ENCODE measurements at regions not wholly inside any gene's neighbourhood (a gene's known extent, or its start where the extent isn't known, plus 50 kb on each side); places are given as distances from the start of the nearest gene placed in this dataset.

GRCh38 chr18:45322343-45322742 lies 292.9 kb upstream of the SLC14A2 start:
- no peaks in the 10 kb centered on the region for H3K4me1 ChIP-seq (ENCODE audit: insufficient read depth, low read length)
- no peaks in the 10 kb centered on the region for H3K36me3 ChIP-seq (ENCODE audit: insufficient read depth, low read length)

GRCh38 chr18:45324101-45324494 lies 291.2 kb upstream of the SLC14A2 start:
- no peak overlapping the region for H3K4me3 ChIP-seq (ENCODE audit: low read depth in 1 of 2, low read length in 2 of 2)
- no peaks in the 10 kb centered on the region for H3K4me1 ChIP-seq (ENCODE audit: insufficient read depth, low read length)
- H3K9me3 ChIP-seq (ENCODE audit: low read length), result no peaks in the 10 kb centered on the region
- no peak overlapping the region for H3K27ac ChIP-seq (ENCODE audit: low read depth, low read length)
- H3K9ac ChIP-seq (ENCODE audit: low read length), result no peak overlapping the region
- H3K27me3 ChIP-seq (ENCODE audit: control insufficient read depth in 1 of 2, insufficient read depth in 2 of 2, low read length in 2 of 2), result no peaks in the 10 kb centered on the region
- no peaks in the 10 kb centered on the region for H3K36me3 ChIP-seq (ENCODE audit: insufficient read depth, low read length)

More at GRCh38 chr18:45322343-45322742, 292.9 kb upstream of the SLC14A2 start:
- Histone ChIP-seq H3K9ac (ENCODE audit: low read length) (no peak overlapping the region), H3K4me3 (ENCODE audit: low read depth in 1 of 2, low read length in 2 of 2) (no peak overlapping the region), H3K9me3 (ENCODE audit: low read length) (no peaks in the 10 kb centered on the region), H3K27ac (ENCODE audit: low read depth, low read length) (no peak overlapping the region), H3K27me3 (ENCODE audit: control insufficient read depth in 1 of 2, insufficient read depth in 2 of 2, low read length in 2 of 2) (no peaks in the 10 kb centered on the region)

GRCh38 chr18:45324495-45325113 lies 290.7 kb upstream of the SLC14A2 start:
- H3K27ac ChIP-seq (ENCODE audit: low read depth, low read length), result no peak overlapping the region
- no peaks in the 10 kb centered on the region for H3K4me1 ChIP-seq (ENCODE audit: insufficient read depth, low read length)
- no peaks in the 10 kb centered on the region for H3K9me3 ChIP-seq (ENCODE audit: low read length)
- H3K4me3 ChIP-seq (ENCODE audit: low read depth in 1 of 2, low read length in 2 of 2), result no peak overlapping the region
- no peak overlapping the region for H3K9ac ChIP-seq (ENCODE audit: low read length)
- H3K36me3 ChIP-seq (ENCODE audit: insufficient read depth, low read length), result no peaks in the 10 kb centered on the region
- H3K27me3 ChIP-seq (ENCODE audit: control insufficient read depth in 1 of 2, insufficient read depth in 2 of 2, low read length in 2 of 2), result no peaks in the 10 kb centered on the region

DNA sequence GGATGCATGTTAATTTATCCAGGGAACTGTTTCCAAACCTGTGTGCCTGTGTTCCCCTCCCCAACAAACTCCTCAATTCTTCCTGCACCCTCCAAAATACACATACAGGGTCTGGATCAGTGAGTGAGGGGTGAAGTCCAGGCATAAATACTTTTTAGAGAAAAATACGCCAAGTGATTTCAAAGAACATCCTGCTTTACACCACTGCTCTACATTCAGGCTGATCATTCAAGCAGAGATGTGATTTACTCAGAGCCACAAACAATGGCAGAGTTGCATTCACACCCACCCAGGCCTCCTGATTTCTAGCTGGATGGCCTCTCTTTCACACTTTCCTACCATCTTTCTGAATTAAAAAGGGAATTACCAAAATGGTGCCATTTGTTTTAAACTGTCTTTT lies 289.5 kb upstream of the SLC14A2 start:
- no peaks in the 10 kb centered on the region for H3K4me1 ChIP-seq (ENCODE audit: insufficient read depth, low read length)
- H3K9ac ChIP-seq (ENCODE audit: low read length), result no peak overlapping the region
- H3K9me3 ChIP-seq (ENCODE audit: low read length), result no peaks in the 10 kb centered on the region
- H3K27ac ChIP-seq (ENCODE audit: low read depth, low read length), result no peak overlapping the region
- no peaks in the 10 kb centered on the region for H3K36me3 ChIP-seq (ENCODE audit: insufficient read depth, low read length)
- no peaks in the 10 kb centered on the region for H3K27me3 ChIP-seq (ENCODE audit: control insufficient read depth in 1 of 2, insufficient read depth in 2 of 2, low read length in 2 of 2)
- H3K4me3 ChIP-seq (ENCODE audit: low read depth in 1 of 2, low read length in 2 of 2), result no peak overlapping the region

GRCh38 chr18:45326505-45326904 lies 288.8 kb upstream of the SLC14A2 start:
- H3K27ac ChIP-seq (ENCODE audit: low read depth, low read length), result no peak overlapping the region
- no peak overlapping the region for H3K9ac ChIP-seq (ENCODE audit: low read length)
- H3K36me3 ChIP-seq (ENCODE audit: insufficient read depth, low read length), result no peaks in the 10 kb centered on the region
- no peaks in the 10 kb centered on the region for H3K9me3 ChIP-seq (ENCODE audit: low read length)
- no peaks in the 10 kb centered on the region for H3K4me1 ChIP-seq (ENCODE audit: insufficient read depth, low read length)
- H3K4me3 ChIP-seq (ENCODE audit: low read depth in 1 of 2, low read length in 2 of 2), result no peak overlapping the region
- no peaks in the 10 kb centered on the region for H3K27me3 ChIP-seq (ENCODE audit: control insufficient read depth in 1 of 2, insufficient read depth in 2 of 2, low read length in 2 of 2)

GRCh38 chr18:45328296-45328695 lies 287.0 kb upstream of the SLC14A2 start:
- Histone ChIP-seq H3K27ac (ENCODE audit: low read depth, low read length) (no peak overlapping the region), H3K9ac (ENCODE audit: low read length) (no peak overlapping the region), H3K9me3 (ENCODE audit: low read length) (no peaks in the 10 kb centered on the region), H3K27me3 (ENCODE audit: control insufficient read depth in 1 of 2, insufficient read depth in 2 of 2, low read length in 2 of 2) (no peaks in the 10 kb centered on the region), H3K36me3 (ENCODE audit: insufficient read depth, low read length) (no peaks in the 10 kb centered on the region), H3K4me3 (ENCODE audit: low read depth in 1 of 2, low read length in 2 of 2) (no peak overlapping the region), H3K4me1 (ENCODE audit: insufficient read depth, low read length) (no peaks in the 10 kb centered on the region)

DNA sequence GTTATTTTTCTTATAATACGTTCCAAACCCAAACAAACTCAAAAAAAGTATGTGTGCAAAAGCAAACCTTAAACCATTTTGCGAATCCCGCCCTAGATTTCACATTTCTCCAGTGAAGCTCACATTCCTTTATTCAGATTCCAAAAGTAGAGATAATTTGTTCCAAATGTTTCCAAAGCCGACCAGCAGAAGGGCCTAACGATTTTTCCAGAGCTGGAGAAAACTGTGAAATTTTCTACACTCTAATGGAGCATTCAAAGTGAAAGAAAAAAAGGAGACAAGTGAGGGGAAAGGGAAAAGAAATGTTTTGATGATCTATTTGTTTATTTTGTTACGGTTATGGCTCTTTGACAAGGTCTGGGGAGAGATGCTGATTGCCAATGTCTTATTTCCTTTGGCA lies 286.5 kb upstream of the SLC14A2 start:
- no peaks in the 10 kb centered on the region for H3K27me3 ChIP-seq (ENCODE audit: control insufficient read depth in 1 of 2, insufficient read depth in 2 of 2, low read length in 2 of 2)
- H3K9me3 ChIP-seq (ENCODE audit: low read length), result no peaks in the 10 kb centered on the region
- H3K27ac ChIP-seq (ENCODE audit: low read depth, low read length), result no peak overlapping the region
- H3K9ac ChIP-seq (ENCODE audit: low read length), result no peak overlapping the region
- no peaks in the 10 kb centered on the region for H3K4me1 ChIP-seq (ENCODE audit: insufficient read depth, low read length)
- no peak overlapping the region for H3K4me3 ChIP-seq (ENCODE audit: low read depth in 1 of 2, low read length in 2 of 2)
- H3K36me3 ChIP-seq (ENCODE audit: insufficient read depth, low read length), result no peaks in the 10 kb centered on the region

DNA sequence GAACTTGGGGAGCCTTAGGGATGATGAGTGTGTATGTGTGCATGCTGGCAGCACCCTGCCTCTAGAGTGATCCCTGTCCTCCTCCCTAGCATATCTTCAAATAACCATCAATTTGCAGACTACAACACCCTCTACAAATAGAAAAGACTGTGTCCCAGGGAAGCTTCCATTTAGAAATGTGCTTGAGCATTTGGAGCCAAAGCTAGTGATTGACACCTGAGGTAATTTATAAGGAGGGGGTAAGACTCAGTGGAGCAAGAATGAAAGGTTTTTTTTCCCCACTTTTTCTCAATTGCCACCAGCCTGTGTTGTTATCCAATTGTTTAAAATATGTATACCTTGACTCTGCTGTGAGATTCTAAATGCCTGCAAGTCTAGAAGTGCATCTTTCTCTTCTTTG lies 286.0 kb upstream of the SLC14A2 start:
- no peaks in the 10 kb centered on the region for H3K36me3 ChIP-seq (ENCODE audit: insufficient read depth, low read length)

DNA sequence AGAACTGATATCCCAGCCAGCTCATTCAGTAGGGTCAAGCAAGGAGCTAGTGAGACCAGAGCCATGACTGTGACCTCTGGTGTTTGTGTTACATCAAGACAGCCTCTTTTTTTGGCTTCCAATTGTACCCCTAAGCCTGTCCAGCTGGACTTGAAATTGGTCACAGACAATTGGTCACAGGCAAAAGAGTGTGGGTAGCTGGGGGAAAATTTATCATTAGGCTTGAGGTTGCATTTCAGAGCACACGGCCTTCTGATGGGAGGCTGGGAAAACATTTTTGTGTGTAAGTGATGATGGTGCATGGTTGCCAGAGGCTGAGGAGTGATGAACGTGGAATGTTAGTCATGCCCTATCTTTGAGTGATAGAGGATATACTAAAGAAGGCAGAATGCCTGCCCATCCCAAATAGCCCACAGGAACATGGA lies 285.1 kb upstream of the SLC14A2 start:
- Histone ChIP-seq H3K27ac (ENCODE audit: low read depth, low read length) (no peak overlapping the region), H3K9ac (ENCODE audit: low read length) (no peak overlapping the region), H3K9me3 (ENCODE audit: low read length) (no peaks in the 10 kb centered on the region), H3K4me3 (ENCODE audit: low read depth in 1 of 2, low read length in 2 of 2) (no peak overlapping the region), H3K36me3 (ENCODE audit: insufficient read depth, low read length) (no peaks in the 10 kb centered on the region), H3K4me1 (ENCODE audit: insufficient read depth, low read length) (no peaks in the 10 kb centered on the region), H3K27me3 (ENCODE audit: control insufficient read depth in 1 of 2, insufficient read depth in 2 of 2, low read length in 2 of 2) (no peaks in the 10 kb centered on the region)

More for the DNA sequence above, 286.0 kb upstream of the SLC14A2 start:
- no peaks in the 10 kb centered on the region for H3K27me3 ChIP-seq (ENCODE audit: control insufficient read depth in 1 of 2, insufficient read depth in 2 of 2, low read length in 2 of 2)
- no peak overlapping the region for H3K4me3 ChIP-seq (ENCODE audit: low read depth in 1 of 2, low read length in 2 of 2)
- H3K4me1 ChIP-seq (ENCODE audit: insufficient read depth, low read length), result no peaks in the 10 kb centered on the region
- H3K27ac ChIP-seq (ENCODE audit: low read depth, low read length), result no peak overlapping the region
- no peak overlapping the region for H3K9ac ChIP-seq (ENCODE audit: low read length)
- no peaks in the 10 kb centered on the region for H3K9me3 ChIP-seq (ENCODE audit: low read length)

DNA sequence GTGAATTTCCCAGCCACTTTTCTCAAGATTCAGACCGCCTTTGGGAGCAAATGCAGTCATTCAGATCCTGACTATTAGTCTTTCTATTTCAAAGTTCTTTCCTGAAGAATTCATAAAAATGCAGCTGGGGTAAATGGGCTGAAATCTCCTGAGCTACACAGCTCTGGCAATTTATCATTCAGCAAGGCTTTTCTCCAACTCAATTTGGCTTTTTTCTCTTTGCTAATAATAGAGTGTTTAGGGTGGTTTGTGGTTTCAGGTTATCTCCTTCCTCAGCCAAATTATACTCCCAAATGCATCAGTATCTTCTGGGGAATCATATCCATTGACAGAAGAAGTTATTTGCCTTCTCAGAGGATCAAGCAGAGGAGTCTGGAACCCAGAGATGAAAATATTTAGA lies 282.4 kb upstream of the SLC14A2 start:
- Histone ChIP-seq H3K9me3 (ENCODE audit: low read length) (no peaks in the 10 kb centered on the region), H3K36me3 (ENCODE audit: insufficient read depth, low read length) (no peaks in the 10 kb centered on the region), H3K27me3 (ENCODE audit: control insufficient read depth in 1 of 2, insufficient read depth in 2 of 2, low read length in 2 of 2) (no peaks in the 10 kb centered on the region), H3K4me1 (ENCODE audit: insufficient read depth, low read length) (no peaks in the 10 kb centered on the region), H3K4me3 (ENCODE audit: low read depth in 1 of 2, low read length in 2 of 2) (no peak overlapping the region), H3K9ac (ENCODE audit: low read length) (no peak overlapping the region), H3K27ac (ENCODE audit: low read depth, low read length) (no peak overlapping the region)

DNA sequence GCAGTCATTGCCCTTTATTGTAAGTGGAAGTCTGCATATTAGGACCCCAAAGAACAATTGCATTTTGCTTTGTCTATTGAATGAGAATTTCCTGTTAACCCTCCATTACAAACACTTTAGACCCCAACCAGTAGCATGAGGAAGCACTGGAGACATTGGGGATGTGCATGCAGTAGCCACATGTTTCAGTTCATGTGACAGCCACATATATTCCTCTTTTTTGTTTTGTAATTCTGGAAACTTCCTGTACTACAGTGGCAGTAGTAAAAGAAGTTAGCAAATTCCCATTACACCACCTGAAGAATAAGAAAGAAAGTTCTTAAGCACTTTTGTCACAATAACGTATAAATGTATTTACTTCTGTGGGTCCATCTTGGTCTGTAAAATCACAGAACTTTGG lies 281.1 kb upstream of the SLC14A2 start:
- H3K27me3 ChIP-seq (ENCODE audit: control insufficient read depth in 1 of 2, insufficient read depth in 2 of 2, low read length in 2 of 2), result no peaks in the 10 kb centered on the region
- no peaks in the 10 kb centered on the region for H3K4me1 ChIP-seq (ENCODE audit: insufficient read depth, low read length)
- no peaks in the 10 kb centered on the region for H3K36me3 ChIP-seq (ENCODE audit: insufficient read depth, low read length)

GRCh38 chr18:45335282-45336043 lies 279.8 kb upstream of the SLC14A2 start:
- Histone ChIP-seq H3K9me3 (ENCODE audit: low read length) (no peaks in the 10 kb centered on the region), H3K9ac (ENCODE audit: low read length) (no peak overlapping the region), H3K4me1 (ENCODE audit: insufficient read depth, low read length) (no peaks in the 10 kb centered on the region), H3K27ac (ENCODE audit: low read depth, low read length) (no peak overlapping the region), H3K36me3 (ENCODE audit: insufficient read depth, low read length) (no peaks in the 10 kb centered on the region), H3K27me3 (ENCODE audit: control insufficient read depth in 1 of 2, insufficient read depth in 2 of 2, low read length in 2 of 2) (no peaks in the 10 kb centered on the region), H3K4me3 (ENCODE audit: low read depth in 1 of 2, low read length in 2 of 2) (no peak overlapping the region)

More for the DNA sequence above, 281.1 kb upstream of the SLC14A2 start:
- H3K4me3 ChIP-seq (ENCODE audit: low read depth in 1 of 2, low read length in 2 of 2), result no peak overlapping the region
- no peaks in the 10 kb centered on the region for H3K9me3 ChIP-seq (ENCODE audit: low read length)
- no peak overlapping the region for H3K9ac ChIP-seq (ENCODE audit: low read length)
- no peak overlapping the region for H3K27ac ChIP-seq (ENCODE audit: low read depth, low read length)

Data from muscle layer of colon (tissue), 2 donors.